Neuronal stem cell (in vitro differentiated cells): ENCODE measurements at regions not wholly inside any gene's neighbourhood (a gene's known extent, or its start where the extent isn't known, plus 50 kb on each side); places are given as distances from the start of the nearest gene placed in this dataset.
A peak's percentile ranks its signal among the peaks of the same experiment; 100 is the strongest.
"Not testable (repeated sequence)": the region's sequence is repeated elsewhere in the genome, so short reads cannot be mapped to it uniquely, and the experiment has no call there.

ENCODE experiments used
- DNase-seq: peaks from one replicate; pipeline ENCODE4 v3.0.0-alpha.2; 2013; ENCODE audit warnings: low spot score
- H2AFZ ChIP-seq: one replicate; pipeline ENCODE4 v1.6.1; 2013; ENCODE audit warnings: mild to moderate bottlenecking, low read length, inconsistent platforms
- H2AK5ac ChIP-seq: 2 replicates; pipeline ENCODE4 v1.6.1; 2013; ENCODE audit warnings: low read depth, mild to moderate bottlenecking, inconsistent platforms, low read length, moderate library complexity, mixed read lengths
- H2BK120ac ChIP-seq: 2 replicates; pipeline ENCODE4 v1.6.1; 2013; ENCODE audit warnings: low read depth, mild to moderate bottlenecking, inconsistent platforms, low read length, moderate library complexity, mixed read lengths
- H2BK12ac ChIP-seq: one replicate; pipeline ENCODE4 v1.6.1; 2013; ENCODE audit warnings: low read length, inconsistent platforms
- H2BK15ac ChIP-seq: 2 replicates; pipeline ENCODE4 v1.6.1; 2013; ENCODE audit warnings: mild to moderate bottlenecking, low read length, inconsistent platforms, mixed read lengths
- H2BK5ac ChIP-seq: one replicate; pipeline ENCODE4 v1.6.1; 2013; ENCODE audit warnings: inconsistent platforms, mild to moderate bottlenecking, low read length, moderate library complexity
- H3K14ac ChIP-seq: one replicate; pipeline ENCODE4 v1.6.1; 2013; ENCODE audit warnings: low read length, inconsistent platforms
- H3K18ac ChIP-seq: 2 replicates; pipeline ENCODE4 v1.6.1; 2013; ENCODE audit warnings: low read length, inconsistent platforms
- H3K23ac ChIP-seq: 2 replicates; pipeline ENCODE4 v1.6.1; 2013; ENCODE audit warnings: low read depth, mild to moderate bottlenecking, mixed read lengths, low read length, inconsistent platforms; ENCODE audit not compliant: poor library complexity
- H3K27ac ChIP-seq: replicated peaks from 3 replicates; pipeline ENCODE4 v1.5.1; 2013; ENCODE audit warnings: low read length, inconsistent platforms
- H3K27me3 ChIP-seq, 3 experiments: 2 replicates each; pipeline ENCODE4 v1.6.1; 2013; ENCODE audit warnings: low read length in 3 of 3, mild to moderate bottlenecking in 2 of 3, inconsistent platforms in 1 of 3, low read depth in 1 of 3, mixed read lengths in 1 of 3, moderate library complexity in 1 of 3; ENCODE audit not compliant: control insufficient read depth in 3 of 3, insufficient read depth in 3 of 3
- H3K36me3 ChIP-seq, 2 donors: replicated peaks in 1 of 2; 2 replicates each; pipeline ENCODE4 v1.6.1; 2013; ENCODE audit warnings: low read length in 2 of 2; ENCODE audit not compliant: control insufficient read depth in 2 of 2, insufficient read depth in 2 of 2
- H3K4ac ChIP-seq: 2 replicates; pipeline ENCODE4 v1.6.1; 2013; ENCODE audit warnings: inconsistent platforms, mild to moderate bottlenecking, low read length, moderate library complexity
- H3K4me1 ChIP-seq, 2 donors: 1 replicate in 1 of 2; 2 replicates in 1 of 2; pipeline ENCODE4 v1.6.1; 2013; ENCODE audit warnings: low read length in 2 of 2, low read depth in 1 of 2; ENCODE audit not compliant: control insufficient read depth in 2 of 2, insufficient read depth in 1 of 2
- H3K4me2 ChIP-seq: one replicate; pipeline ENCODE4 v1.6.1; 2013; ENCODE audit warnings: mild to moderate bottlenecking, low read length, inconsistent platforms; ENCODE audit not compliant: insufficient read depth, poor library complexity, severe bottlenecking
- H3K4me3 ChIP-seq, 2 donors: 2 replicates each; pipeline ENCODE4 v1.5.1; 2013; ENCODE audit warnings: low read length in 2 of 2, mild to moderate bottlenecking in 2 of 2, inconsistent platforms in 1 of 2, moderate library complexity in 1 of 2
- H3K79me1 ChIP-seq: one replicate; pipeline ENCODE4 v1.6.1; 2013; ENCODE audit warnings: low read depth, mild to moderate bottlenecking, inconsistent platforms, low read length, moderate library complexity
- H3K9ac ChIP-seq: one replicate; pipeline ENCODE4 v1.6.1; 2013; ENCODE audit warnings: mild to moderate bottlenecking, low read depth, low read length, inconsistent platforms; ENCODE audit not compliant: poor library complexity
- H3K9me3 ChIP-seq, 2 donors: replicated peaks in 1 of 2; 2 replicates each; pipeline versions ENCODE3 to v1.6.1; 2013; ENCODE audit warnings: low read length in 2 of 2, mild to moderate bottlenecking in 2 of 2, inconsistent platforms in 1 of 2, low read depth in 1 of 2, mixed read lengths in 1 of 2, moderate library complexity in 1 of 2; ENCODE audit not compliant: control insufficient read depth in 2 of 2, insufficient read depth in 1 of 2
- H4K8ac ChIP-seq: one replicate; pipeline ENCODE4 v1.6.1; 2013; ENCODE audit warnings: low read depth, mild to moderate bottlenecking, inconsistent platforms, low read length, moderate library complexity
- H4K91ac ChIP-seq: one replicate; pipeline ENCODE4 v1.6.1; 2013; ENCODE audit warnings: low read length, low read depth, mild to moderate bottlenecking, inconsistent platforms; ENCODE audit not compliant: poor library complexity
- WGBS, 2 donors: extraction: QIAGEN DNeasy Blood & Tissue Kit; methylation state at CpG; one replicate each; pipeline ENCODE4 v1.1.7; 2013; ENCODE audit warnings: missing lambda C conversion rate in 2 of 2, mixed read lengths in 1 of 2; ENCODE audit not compliant: insufficient read length in 2 of 2, insufficient replicate concordance in 1 of 2; ENCODE audit errors: extremely low coverage in 2 of 2; 5-methylcytosine and 5-hydroxymethylcytosine counted together

- not testable (repeated sequence) for H3K4me1 ChIP-seq, H3K27ac ChIP-seq, H3K9ac ChIP-seq, H3K23ac ChIP-seq, H4K91ac ChIP-seq, H3K18ac ChIP-seq, H3K4me2 ChIP-seq, H3K36me3 ChIP-seq, H2BK12ac ChIP-seq, H3K4me3 ChIP-seq, H3K14ac ChIP-seq, H2BK120ac ChIP-seq, H3K79me1 ChIP-seq, H4K8ac ChIP-seq, H3K9me3 ChIP-seq, H3K27me3 ChIP-seq, H2AK5ac ChIP-seq, H2BK5ac ChIP-seq, H2BK15ac ChIP-seq, H2AFZ ChIP-seq, DNase-seq, H3K4ac ChIP-seq
- WGBS, 2 donors, result no CpG with 5 or more reads among the region's 6 CpGs
Observed at GRCh38 chr22:23497889-23498288, 82.2 kb downstream of the IGLL1 start.

DNA sequence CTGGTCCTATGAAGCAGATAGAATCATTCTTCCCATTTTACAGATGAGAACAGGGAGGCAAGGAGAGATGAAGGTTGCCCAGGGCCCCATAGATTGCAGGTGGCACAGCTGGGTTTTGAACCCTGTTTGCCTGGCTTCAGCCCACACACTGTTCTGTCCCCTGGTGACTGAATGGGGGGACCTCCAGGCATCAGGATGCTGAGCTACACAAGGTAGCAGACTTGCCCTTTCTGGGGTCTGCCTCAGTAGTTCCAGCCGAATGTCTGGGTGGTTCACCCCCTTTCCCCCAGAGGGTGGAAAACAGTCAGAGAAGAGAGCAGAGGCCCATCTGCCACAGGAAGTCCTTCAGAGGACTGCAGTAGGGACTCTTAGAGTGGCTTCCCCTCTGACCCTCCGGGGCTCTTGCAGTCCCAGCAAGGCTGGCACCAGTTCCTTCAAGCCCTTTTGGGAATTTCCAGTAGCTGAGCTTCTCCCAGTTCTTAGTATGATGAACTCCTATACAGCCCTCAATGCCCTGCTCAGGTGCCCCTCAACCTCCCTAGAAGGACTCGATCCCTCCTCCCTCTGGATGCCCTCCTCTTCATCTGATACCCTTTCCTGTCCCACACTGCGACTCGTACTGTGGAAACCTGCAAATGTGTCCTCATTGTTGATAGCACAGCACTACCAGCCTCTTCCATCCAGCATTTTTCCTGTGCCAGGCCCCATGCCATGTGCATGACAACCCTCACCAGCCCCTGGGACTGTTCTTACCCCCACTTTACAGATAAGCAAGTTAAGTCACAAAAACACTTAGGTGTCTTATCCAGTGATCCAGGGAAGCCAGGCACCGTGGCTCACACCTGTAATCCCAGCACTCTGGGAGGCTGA is 82.8 kb downstream of the IGLL1 start:
- Histone ChIP-seq H3K4me1 (peaks cover 0 to 7% of the 10 kb centered on the region in 2 donors), H4K8ac (no peak overlapping the region), H2BK15ac (no peak overlapping the region), H2BK120ac (no peak overlapping the region), H3K27ac (no peak overlapping the region), H3K79me1 (no peaks in the 10 kb centered on the region), H3K36me3 (no peaks in the 10 kb centered on the region), H3K9ac (no peak overlapping the region), H3K4me3 (no peak overlapping the region), H2BK12ac (no peak overlapping the region), H4K91ac (no peak overlapping the region), H3K23ac (no peak overlapping the region), H2BK5ac (no peak overlapping the region), H3K9me3 (no peaks in the 10 kb centered on the region), H2AFZ (no peak overlapping the region), H3K4me2 (no peak overlapping the region), H2AK5ac (peak overlapping the region; percentile 31), H3K27me3 (peaks cover 0 to 1% (median 0%) of the 10 kb centered on the region in 3 experiments), H3K4ac (no peak overlapping the region), H3K14ac (no peak overlapping the region), H3K18ac (peak overlapping the region; percentile 35)
- no peak for DNase-seq
- no CpG with 5 or more reads among the region's 6 CpGs for WGBS, 2 donors

- Histone ChIP-seq H2AFZ (no peak overlapping the region), H4K91ac (no peak overlapping the region), H2BK12ac (no peak overlapping the region), H3K9me3 (no peaks in the 10 kb centered on the region), H3K36me3 (no peaks in the 10 kb centered on the region), H2BK5ac (no peak overlapping the region), H3K27ac (no peak overlapping the region), H3K4me3 (no peak overlapping the region), H3K4me2 (no peak overlapping the region), H3K4me1 (peaks cover 0 to 7% of the 10 kb centered on the region in 2 donors), H3K9ac (peak overlapping the region; percentile 25), H2BK120ac (no peak overlapping the region), H2BK15ac (no peak overlapping the region), H4K8ac (no peak overlapping the region), H3K79me1 (no peaks in the 10 kb centered on the region), H3K4ac (no peak overlapping the region), H3K14ac (no peak overlapping the region), H3K18ac (peak overlapping the region; percentile 11), H3K23ac (no peak overlapping the region), H2AK5ac (no peak overlapping the region), H3K27me3 (peaks cover 0 to 1% (median 0%) of the 10 kb centered on the region in 3 experiments)
- DNase-seq, result no peak
- no CpG with 5 or more reads among the region's 3 CpGs for WGBS, 2 donors
Observed at GRCh38 chr22:23496445-23496833, 83.7 kb downstream of the IGLL1 start.

DNA sequence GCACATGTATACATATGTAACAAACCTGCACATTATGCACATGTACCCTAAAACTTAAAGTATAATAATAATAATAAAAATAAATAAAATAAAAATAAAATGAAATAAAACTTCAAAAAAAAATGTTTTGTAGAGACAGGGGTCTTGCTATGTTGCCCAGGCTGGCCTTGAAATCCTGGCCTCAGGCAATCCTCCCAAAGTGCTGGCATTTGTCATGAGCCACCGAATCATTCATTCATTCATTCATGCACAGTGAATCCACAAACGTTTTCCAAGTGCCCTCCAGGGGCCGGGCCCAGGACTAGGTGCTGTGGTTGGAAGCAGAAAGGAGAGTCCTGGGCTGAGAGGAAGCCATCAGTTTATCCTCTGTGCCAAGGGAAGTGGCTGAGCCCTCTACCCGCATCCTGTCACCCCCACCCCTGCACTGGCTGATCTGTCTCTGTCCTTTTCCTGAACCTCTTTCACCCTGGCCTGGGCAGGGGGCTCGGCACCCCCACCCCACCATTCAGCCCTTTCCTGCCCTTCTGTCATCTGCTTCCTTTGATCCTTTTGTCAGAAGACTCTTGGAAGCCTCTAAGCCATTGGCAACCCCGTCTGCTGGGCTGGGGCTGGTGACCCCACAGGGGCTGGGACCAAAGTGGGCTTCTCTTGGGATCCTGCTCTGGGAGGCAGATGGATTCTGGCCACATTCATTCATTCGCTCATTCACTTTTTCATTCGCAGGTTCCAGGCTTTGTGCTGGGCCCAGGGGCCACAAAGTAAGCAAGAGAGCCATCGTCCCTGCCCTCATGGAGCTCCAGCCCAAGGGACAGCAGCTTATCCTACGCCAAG is 84.3 kb downstream of the IGLL1 start:
- no peak overlapping the region for H3K27ac ChIP-seq
- H2AK5ac ChIP-seq, result no peak overlapping the region
- H4K8ac ChIP-seq, result no peak overlapping the region
- H2BK12ac ChIP-seq, result no peak overlapping the region
- no peak overlapping the region for H3K18ac ChIP-seq
- DNase-seq, result no peak
- whole genome bisulfite sequencing, 2 donors, result no CpG with 5 or more reads among the region's 10 CpGs
- no peak overlapping the region for H4K91ac ChIP-seq
- H3K9ac ChIP-seq, result no peak overlapping the region
- no peak overlapping the region for H2BK15ac ChIP-seq
- no peak overlapping the region for H2BK5ac ChIP-seq
- no peak overlapping the region for H3K4ac ChIP-seq
- H2AFZ ChIP-seq, result no peak overlapping the region
- no peak overlapping the region for H3K4me3 ChIP-seq
- H3K23ac ChIP-seq, result no peak overlapping the region
- H3K14ac ChIP-seq, result no peak overlapping the region
- H3K36me3 ChIP-seq, result no peaks in the 10 kb centered on the region
- H3K79me1 ChIP-seq, result no peaks in the 10 kb centered on the region
- no peak overlapping the region for H3K4me2 ChIP-seq
- peaks cover 0 to 7% of the 10 kb centered on the region in 2 donors for H3K4me1 ChIP-seq
- peaks cover 0 to 1% (median 0%) of the 10 kb centered on the region in 3 experiments for H3K27me3 ChIP-seq
- no peaks in the 10 kb centered on the region for H3K9me3 ChIP-seq
- H2BK120ac ChIP-seq, result no peak overlapping the region
